Stimulated activated naive CD8-positive, alpha-beta T cell treated with anti-CD3 and anti-CD28 coated beads, Interleukin-15, Interleukin-2, amounts not matched to agents 100 U/mL and 50 U/mL, for 24 hours (primary cell): ENCODE measurements at regions not wholly inside any gene's neighbourhood (a gene's known extent, or its start where the extent isn't known, plus 50 kb on each side); places are given as distances from the start of the nearest gene placed in this dataset.
"Not testable (repeated sequence)": the region's sequence is repeated elsewhere in the genome, so short reads cannot be mapped to it uniquely, and the experiment has no call there.

Source experiments
- ATAC-seq: fragments of 150-1000 bp; cut with Tn5 transposase; one replicate; pipeline ENCODE4 v1.10.0; 2021
- DNase-seq: peaks from one replicate; pipeline ENCODE4 v3.0.0; 2021

DNA sequence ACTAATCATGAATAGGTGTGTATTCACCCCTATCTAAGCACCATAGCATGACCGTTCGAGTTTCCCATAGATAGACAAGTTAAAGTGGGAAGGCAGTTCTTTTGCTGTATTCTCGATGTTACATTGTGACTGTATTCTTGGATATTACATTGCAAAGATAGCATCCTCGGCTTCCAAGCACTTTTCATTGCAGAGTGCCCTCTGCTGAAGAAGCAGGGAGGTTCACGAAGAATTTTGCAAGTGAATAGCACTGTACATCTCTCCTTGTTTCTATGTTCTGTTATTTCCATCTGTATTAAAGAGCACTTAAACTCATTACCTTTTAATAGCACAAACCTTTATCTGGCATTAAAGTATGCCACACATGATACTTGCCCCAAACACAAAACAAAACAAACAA lies 426.7 kb upstream of the ARX start:
- DNase-seq = no peak
- ATAC-seq = no peak

DNA sequence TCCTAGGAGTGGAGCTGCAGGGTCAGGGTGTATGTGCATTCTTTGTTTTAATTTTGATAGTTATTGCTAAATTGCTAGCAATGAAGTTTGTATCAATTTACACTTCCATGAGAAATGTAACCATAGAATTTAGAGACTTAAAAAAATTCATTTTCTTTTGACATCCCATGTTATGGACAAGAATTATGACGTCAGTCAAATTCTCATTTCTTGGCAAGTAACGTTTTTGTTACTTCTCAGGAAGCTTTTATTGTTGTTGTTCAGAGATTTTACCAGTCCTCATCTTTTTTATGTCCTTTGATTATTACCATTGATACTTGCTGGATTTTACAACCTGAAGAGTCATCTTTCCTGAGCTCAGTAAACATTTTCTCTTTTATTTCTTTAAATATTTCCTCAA lies 417.5 kb upstream of the ARX start:
- ATAC-seq (no peak), DNase-seq (no peak)

DNA sequence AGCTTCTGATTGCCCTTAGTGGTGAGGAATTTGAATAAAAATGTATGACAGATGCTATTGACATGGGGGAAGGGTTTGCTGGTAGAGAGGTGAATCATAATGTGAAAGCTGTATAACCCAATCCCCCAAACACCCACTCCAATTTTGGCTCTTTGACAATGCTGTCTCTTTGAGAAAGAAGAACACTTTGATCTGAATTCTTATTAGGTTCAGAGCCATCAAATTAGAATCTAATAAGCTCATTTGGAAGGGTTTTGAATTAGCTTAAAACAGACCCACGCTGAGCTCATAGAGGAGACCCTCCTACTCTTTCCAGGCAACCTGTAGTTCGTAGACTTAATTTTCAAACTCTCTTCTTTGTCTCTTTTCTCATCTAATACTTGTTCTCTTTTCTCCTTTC lies 416.6 kb upstream of the ARX start:
- ATAC-seq (no peak), DNase-seq (no peak)

DNA sequence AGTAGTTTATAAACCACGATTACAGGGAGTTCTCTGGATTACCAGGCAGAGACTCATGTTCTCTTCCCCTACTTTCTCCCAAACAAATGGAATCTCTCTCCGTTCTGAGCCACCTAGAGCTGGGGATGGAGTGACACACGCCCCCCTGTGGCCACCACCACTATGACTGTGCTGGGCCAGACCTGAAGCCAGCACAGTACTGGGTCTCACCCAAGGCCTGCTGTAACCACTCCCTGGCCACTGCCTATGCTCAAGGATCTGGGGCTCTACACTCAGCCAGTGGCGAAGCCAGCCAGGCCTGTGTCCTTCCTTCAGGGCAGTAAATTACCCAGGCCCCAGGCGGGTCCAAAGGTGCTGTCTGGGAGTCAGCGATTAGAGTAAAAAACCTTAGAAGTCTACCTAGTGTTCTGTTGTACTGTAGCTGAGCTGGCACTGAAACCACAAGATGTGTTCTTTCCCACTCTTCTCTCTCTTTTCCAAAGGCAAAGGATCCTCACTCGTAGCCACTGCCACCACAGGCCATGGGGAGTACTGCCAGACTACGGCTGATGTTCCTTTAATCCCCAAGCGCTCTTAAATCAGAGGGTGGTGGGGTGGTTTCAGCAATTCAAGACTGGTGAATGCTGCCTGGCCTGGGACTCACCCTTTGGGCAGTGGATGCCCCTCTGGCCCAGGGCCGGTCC lies 412.2 kb upstream of the ARX start:
- DNase-seq (no peak), ATAC-seq (no peak)

DNA sequence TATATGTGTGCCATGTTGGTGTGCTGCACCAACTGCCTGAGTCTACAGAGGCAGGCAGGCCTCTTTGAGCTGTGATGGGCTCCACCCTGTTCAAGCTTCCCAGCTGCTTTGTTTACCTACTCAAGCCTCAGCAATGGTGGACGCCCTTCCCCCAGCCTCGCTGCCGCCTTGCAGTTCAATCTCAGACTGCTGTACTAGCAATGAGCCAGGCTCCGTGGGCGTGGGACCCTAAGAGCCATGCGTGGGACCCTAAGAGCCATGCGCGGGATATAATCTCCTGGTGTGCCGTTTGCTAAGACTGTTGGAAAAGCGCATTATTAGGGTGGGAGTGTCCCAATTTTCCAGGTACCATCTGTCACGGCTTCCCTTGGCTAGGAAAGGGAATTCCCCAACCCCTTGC lies 388.4 kb upstream of the ARX start:
- DNase-seq, ATAC-seq: not testable (repeated sequence)

DNA sequence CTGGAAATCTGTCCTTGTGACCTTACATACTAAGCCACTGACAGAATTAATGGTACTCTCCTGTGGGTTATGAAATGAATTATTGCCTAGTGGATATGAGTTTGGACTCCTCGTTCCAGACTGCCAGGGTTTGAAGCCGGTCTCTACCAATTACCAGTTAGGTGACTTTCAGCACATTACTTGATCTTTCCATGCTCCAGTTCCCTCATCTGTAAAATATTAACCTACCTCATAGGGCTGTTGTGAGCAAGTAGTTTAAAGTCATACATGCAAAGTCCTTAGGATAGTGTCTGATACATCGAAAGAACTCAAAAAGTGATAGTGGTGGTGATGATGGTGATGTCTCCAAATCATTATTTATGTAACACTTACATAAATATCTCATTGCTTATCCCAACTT lies 373.5 kb upstream of the ARX start:
- no peak for ATAC-seq
- no peak for DNase-seq

DNA sequence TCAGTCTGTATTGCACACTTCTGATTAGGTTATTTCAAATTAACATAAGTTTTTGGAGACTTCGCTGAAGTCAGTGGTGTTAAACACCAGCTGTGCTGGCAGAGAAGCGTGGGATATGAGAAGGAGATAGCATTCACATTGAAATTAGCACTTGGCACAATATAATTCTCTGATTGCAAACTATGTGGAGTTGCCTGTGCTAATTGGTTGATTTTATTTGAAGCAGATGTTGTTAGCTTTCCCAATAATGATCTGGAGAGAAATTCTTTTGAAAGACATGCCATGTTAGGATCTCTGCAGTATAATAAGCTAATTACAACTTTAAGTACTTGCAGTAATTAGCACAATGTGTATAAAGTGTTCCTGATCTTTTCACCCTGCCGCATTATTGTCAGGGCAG lies 367.4 kb upstream of the ARX start:
- no peak for ATAC-seq

DNA sequence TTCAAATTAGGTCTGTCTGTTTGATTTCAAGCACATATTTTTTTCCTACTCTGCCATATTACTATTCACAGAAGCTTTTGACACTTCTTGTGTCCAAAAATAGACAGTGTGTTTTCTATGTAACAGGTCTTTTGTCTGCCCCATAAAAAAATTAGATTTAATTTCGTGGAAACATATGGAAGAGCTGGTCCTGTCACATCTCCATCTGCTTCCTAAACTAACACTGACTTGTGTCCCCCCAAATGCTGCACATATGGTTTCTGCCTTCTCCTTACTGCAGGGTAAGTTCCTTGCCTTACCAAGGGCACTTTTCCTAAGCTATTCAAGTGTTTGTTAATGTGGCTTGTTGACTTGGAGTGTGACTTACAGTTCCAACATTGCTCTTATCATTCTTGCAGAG lies 340.7 kb upstream of the ARX start:
- ATAC-seq (no peak), DNase-seq (no peak)

More for the DNA sequence above, 367.4 kb upstream of the ARX start:
- DNase-seq = no peak

DNA sequence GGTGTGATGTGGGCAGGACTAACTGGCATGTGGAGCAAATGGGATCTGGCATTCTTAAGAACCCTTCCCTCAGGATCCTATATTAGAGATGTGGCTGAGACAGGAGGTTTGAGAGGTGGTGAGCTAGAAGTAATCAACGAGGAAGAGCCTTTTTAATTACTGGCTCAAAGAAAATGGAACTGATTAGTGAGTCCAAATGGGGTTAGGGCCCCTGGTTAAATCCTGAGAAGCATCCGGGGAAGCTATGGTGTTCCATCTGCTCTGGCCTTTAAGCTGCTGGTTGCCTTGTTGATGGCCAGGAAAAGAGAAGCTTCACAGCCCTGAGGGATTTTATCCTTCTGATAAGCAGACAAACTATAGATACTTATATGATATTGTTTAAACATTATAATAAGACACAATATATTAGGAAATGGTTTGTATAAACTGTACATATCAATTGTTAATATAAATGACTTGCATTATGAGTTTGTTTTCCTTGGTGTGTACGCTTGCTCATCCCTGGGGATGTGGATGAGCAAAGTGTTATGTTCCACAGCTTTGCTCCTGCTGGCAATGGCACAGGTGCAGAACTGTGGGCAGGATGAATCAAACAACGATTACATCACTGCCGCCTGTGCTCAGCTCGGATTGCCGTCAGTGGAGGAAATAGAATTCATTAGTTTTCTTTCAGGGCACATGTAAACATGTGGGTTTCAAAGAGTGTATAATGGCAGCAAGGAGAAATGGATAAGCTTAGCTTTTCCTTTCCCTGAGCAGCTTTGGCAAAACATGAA lies 328.6 kb upstream of the ARX start:
- DNase-seq = no peak
- no peak for ATAC-seq

DNA sequence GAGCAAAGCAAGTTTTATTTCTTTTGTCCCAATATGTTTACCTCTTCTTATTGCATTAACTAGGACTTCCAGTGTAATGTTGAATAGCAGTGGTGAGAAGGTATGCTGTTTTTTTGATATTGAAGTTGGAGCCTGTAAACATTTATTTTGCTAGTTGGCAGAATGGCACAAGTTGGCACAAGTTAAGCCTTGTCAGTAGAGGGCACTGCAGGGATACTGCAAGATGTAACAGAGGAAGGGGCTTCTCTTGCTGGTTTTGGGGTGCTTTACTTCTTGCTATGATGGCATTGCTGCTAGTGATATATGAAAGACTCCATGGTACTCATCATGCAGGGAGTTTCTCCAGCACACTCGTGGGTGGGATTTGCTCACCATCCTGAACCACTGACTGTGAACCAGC lies 327.3 kb upstream of the ARX start:
- ATAC-seq = no peak
- no peak for DNase-seq

DNA sequence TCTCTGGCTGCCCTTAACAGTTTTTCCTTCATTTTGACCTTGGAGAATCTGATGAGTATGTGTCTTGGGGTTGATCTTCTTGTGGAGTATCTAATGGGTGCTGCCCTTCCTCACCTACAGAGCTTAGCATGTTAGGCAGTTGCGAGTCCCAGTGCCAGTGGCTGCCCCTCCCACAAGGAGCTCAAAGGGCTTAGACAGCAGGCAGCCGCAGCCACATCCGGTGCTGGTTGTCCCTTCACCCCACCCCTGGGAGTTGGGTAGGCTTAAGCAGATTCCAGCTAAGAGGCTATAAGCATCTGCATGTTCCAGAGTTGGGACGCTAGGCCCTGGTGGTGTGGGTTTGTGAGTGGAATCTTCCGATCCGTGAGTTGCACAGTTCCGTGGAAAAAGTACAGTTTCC lies 322.1 kb upstream of the ARX start:
- DNase-seq = no peak
- no peak for ATAC-seq

DNA sequence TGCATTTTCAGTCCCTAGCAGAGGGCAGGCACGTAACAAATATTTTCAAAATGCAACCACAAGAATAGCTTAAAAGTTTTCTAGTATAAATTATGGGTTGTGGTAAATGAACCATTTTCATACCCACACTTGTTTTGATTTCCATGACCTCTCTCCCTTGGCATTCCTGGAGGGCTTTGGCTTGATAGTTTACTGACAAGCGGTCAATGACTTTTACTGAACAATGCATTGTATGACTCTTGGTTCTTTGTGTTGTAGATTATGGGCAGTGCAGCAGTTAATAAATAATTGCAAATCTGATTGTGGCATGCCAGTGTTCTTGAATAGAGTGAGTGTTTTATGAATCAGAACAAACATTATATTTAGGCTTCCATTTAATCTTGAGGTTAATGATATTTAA lies 285.2 kb upstream of the ARX start:
- DNase-seq = no peak
- ATAC-seq = no peak

DNA sequence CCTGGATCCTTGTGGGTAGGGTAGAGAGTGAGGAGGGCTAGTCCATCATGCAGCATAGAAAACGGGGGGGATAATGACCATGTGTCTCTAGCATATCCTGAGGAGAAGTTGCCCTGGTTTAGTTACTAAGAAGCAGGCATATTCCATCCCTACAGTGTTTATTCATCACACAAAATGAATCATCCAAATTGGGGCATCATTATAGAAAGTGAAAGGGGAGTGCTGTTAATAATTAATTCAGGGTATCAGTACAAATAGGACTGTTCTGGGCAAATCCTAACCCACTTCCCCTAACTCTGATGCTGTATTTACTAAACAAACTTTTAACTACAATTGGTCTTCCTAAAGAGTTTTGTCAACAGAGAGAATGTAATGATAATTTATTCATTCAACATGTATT lies 281.1 kb upstream of the ARX start:
- DNase-seq (no peak), ATAC-seq (no peak)

DNA sequence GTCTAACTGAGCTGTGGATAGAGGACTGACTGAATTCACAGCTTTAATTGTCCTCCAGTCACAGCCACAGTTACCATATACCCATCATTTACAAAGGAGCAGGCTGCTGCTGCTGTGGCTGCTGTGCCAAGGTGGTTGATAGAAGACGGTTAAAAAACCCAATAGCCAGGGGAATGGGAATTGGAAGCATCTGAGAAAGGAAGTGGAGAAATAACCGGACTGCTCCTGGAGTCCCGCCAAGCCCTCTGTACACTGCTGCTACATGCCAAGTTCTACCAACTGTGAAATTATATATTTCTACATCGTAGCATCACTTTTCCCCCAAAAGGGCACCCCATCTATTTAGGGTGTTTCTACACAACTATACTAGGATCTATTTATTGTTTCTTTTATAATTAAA lies 279.7 kb upstream of the ARX start:
- ATAC-seq (no peak), DNase-seq (no peak)

DNA sequence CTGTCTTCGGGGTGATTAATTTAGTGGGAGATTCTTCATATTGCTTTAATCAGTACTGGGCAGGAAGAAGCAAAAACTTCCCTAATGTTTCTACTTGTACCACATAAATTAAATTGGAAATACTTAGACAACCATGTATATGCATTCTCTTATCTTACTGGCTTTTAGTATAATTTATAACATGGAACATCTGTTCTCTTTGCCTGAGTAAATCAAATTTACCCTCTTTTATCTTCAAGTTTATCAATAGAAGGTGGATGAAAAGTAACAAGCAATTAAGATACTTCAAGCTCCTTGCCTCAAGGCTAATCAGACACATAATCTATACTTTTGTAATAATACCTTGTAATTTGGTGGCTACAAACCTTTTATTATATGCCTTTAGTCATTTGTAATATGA lies 274.4 kb upstream of the ARX start:
- ATAC-seq (no peak), DNase-seq (no peak)

DNA sequence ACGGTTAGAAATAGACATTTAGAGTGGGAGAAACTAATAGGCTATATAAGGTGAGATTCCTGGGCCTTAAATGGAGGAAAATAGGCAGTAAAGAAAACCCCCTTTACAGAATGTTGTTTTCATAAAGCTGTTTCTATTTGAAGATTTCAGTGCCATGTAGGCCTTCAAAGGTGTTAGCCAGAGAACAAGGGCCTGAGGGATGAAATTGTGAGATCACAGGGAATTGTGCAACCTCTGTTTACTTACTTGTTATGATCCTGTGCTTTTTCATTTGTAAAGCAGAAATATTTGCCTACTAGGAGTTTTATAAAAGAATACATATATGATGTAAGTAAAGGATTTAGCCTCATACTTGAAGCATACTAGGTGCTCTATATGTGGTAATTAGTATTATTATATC lies 272.9 kb upstream of the ARX start:
- ATAC-seq (no peak), DNase-seq (no peak)

DNA sequence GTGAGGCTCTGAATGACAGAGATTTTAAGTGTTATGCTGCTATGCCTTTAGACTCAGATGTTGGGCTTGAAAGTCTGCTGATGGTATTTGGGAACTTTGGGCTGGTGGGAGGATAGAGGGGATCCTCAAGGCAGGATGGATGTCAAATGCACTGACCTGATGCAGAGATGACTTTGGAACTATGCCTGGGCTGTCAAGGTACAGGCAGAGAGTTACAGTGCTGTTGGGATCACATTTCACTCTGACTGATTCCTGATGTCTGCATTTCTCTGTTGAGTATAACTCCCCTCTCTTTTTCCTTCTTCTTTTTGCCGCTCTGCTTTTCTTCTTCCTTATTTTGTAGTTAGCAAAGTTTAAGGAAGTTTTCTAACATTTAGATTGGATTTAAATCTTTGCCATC lies 271.8 kb upstream of the ARX start:
- no peak for ATAC-seq
- no peak for DNase-seq

DNA sequence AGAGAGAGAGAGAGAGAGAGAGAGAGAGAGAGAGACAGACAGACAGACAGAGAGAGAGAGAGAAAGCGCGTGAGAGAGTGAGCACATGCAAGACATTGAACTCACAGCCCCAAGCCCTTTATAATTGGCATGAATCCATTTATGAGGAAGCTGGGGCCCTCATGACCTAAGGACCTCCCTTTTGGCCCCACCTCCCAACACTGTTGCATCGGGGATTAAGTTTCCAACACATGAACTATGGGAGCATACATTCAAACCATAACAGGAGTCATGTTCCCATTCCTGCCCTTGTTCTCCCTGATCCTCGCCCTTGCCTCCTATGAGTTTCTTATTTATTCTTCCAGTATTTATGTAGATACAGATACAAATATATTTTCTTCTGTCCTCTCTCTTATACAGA lies 269.8 kb upstream of the ARX start:
- ATAC-seq = no peak

DNA sequence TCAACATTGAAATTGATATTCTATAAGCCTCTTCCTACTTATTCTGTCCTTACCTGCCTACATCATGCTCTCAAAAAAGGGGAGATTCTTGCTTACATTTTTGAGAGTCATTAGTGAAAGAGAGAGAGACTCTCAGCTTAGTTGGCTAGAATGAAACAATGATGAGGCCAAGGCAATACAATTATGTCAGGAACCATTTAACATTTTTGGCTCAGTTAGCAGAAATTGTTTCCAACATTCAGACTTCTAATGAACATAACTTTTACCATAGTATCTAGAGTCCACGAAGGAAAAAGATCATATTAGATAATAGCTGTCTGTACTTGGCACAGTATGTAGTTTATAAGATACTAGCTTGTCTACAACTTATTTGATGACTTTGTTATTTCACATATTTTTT lies 263.7 kb upstream of the ARX start:
- DNase-seq = no peak
- ATAC-seq = no peak

More for the DNA sequence above, 269.8 kb upstream of the ARX start:
- no peak for DNase-seq

DNA sequence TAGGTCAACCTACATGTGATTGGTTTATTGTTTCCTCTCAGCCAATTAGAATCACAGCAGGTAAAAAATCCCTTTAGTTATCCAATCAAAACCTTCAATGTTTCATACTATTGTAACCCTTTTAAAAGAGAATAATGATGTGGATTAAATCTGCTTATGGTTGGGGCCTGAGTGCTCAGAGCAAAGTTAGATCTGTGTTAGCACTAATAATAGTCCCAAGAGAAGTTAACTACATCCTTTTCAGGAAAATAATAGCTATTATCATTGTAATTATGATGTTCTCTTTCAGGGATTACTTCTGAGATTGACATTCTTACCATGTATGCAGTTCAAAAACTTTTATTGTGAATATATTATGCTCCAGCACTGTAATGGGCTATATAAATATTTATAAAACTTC lies 262.6 kb upstream of the ARX start:
- DNase-seq (no peak), ATAC-seq (no peak)

DNA sequence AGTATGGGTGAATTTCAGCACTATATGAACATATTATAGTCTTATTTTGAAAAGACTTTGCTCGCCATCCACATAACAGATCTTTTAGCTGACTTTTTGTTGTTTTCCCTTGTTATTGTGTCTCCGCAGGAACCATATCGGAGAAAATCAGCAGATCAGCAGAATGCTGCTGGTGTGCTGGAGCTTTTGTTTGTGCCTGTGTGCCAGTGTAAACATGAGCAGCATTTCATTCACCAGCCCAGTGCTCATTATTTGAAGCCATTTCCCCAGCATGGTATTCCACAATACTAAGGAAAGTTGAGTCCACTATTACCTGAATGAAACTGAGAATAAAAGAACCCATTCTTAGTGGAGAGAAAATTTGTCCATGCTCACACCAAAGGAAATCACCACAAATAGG lies 261.8 kb upstream of the ARX start:
- no peak for ATAC-seq

DNA sequence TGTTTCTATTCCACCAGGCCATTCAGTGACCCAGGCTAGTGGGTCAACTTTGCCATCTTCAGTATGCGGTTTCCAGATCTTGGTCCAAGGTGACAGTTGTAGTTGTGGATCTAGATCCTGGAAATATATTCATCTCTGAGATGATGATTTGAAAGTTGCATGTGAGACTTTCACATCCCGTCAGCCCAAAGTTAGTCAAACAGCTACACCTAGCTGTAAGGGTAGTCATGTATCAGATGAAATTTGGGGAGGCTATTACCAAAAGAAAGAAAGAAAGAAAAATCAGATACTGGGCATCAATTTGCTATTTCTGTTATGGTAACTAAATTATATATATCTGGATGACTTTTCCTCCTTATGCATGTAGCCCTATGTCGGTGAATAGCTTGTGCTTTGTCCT lies 259.4 kb upstream of the ARX start:
- no peak for DNase-seq

More for the DNA sequence above, 261.8 kb upstream of the ARX start:
- DNase-seq = no peak

DNA sequence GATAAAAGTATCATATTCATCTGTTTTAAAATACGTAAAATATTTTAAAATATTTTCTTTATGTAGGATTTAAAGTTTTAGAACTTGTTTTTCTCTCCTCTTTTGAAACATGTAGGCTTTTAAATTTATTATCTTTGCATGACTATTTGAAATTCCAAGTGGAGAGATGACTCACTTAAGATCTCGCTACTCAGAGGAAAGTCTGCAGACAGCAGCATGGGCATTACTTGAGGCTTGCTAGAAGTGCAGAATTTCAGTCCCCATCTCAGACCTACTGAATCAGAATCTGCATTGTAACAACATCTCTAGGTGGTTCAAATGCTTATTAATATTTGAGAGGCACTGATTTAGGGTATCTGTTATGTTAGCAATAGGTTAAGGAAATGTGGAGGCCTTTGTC lies 225.7 kb upstream of the ARX start:
- ATAC-seq (no peak), DNase-seq (no peak)

More for the DNA sequence above, 259.4 kb upstream of the ARX start:
- ATAC-seq = no peak

DNA sequence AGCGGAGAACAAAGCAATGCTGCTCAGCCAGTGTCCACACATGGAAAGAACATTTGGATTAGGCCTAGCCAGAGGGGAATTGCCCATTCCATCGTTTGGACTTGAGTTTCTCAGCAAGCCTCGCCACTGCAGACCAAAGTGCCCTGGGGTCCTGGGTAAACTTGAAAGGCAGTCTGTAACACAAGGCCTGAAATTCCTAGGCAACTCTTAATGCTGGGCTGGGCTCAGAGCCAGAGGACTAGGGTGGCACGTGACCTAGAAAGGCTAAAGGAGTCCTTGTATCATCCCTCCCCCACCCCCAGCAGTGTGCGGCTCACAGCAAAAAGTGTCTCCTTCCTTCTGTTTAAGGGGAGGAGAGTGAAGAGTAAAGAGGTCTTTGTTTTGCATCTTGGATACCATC lies 210.4 kb upstream of the ARX start:
- DNase-seq (no peak), ATAC-seq (no peak)
